ENCODE measurements at regions not wholly inside any gene's neighbourhood (a gene's known extent, or its start where the extent isn't known, plus 50 kb on each side); places are given as distances from the start of the nearest gene placed in this dataset.

GRCh38 chr1:166282391-166283137, 115.8 kb upstream of the FAM78B start:
- TF ChIP-seq POLR2AphosphoS5 (IDR thresholded peaks at IDR 0.05) (no peak), CTCF (IDR thresholded peaks at IDR 0.05) (no peak), POLR2A (IDR thresholded peaks at IDR 0.05) (no peak), EP300 (IDR thresholded peaks at IDR 0.05) (no peak)
